ENCODE measurements at regions not wholly inside any gene's neighbourhood (a gene's known extent, or its start where the extent isn't known, plus 50 kb on each side); places are given as distances from the start of the nearest gene placed in this dataset.

- TF ChIP-seq POLR2A (IDR thresholded peaks at IDR 0.05; ENCODE audit: low read depth, low read length) (no peak), POLR2AphosphoS5 (IDR thresholded peaks at IDR 0.05; ENCODE audit: low read depth, low read length) (no peak)
These were observed 635.6 kb upstream of the TBL1XR1 start for GRCh38 chr3:177832880-177833279.
